Activated T-cell treated with anti-CD3 and anti-CD28 coated beads for 24 hours (primary cell): ENCODE measurements at regions not wholly inside any gene's neighbourhood (a gene's known extent, or its start where the extent isn't known, plus 50 kb on each side); places are given as distances from the start of the nearest gene placed in this dataset.

Experiments used
- DNase-seq: peaks from one replicate; pipeline ENCODE4 v3.0.0-alpha.2; 2020; ENCODE audit warnings: low read depth

GRCh38 chr18:39799006-39799405 is 2156.0 kb upstream of the PIK3C3 start:
- DNase-seq: no peak

- DNase-seq: no peak
Observed at GRCh38 chr18:39796393-39796792, 2158.6 kb upstream of the PIK3C3 start.

GRCh38 chr18:39795350-39795749 is 2159.7 kb upstream of the PIK3C3 start:
- DNase-seq: no peak

GRCh38 chr18:39793609-39794008 is 2161.4 kb upstream of the PIK3C3 start:
- no peak for DNase-seq

- DNase-seq: no peak
Observed at GRCh38 chr18:39788383-39788782, 2166.7 kb upstream of the PIK3C3 start.

GRCh38 chr18:39786477-39786876 is 2168.6 kb upstream of the PIK3C3 start:
- no peak for DNase-seq

GRCh38 chr18:39784541-39784940 is 2170.5 kb upstream of the PIK3C3 start:
- no peak for DNase-seq

GRCh38 chr18:39781565-39781964 is 2173.5 kb upstream of the PIK3C3 start:
- DNase-seq: no peak

GRCh38 chr18:39780774-39781173 is 2174.3 kb upstream of the PIK3C3 start:
- no peak for DNase-seq

GRCh38 chr18:39779926-39780325 is 2175.1 kb upstream of the PIK3C3 start:
- no peak for DNase-seq

GRCh38 chr18:39776766-39777165 is 2178.3 kb upstream of the PIK3C3 start:
- DNase-seq: no peak

- no peak for DNase-seq
Observed at GRCh38 chr18:39774957-39775598, 2180.0 kb upstream of the PIK3C3 start.

GRCh38 chr18:39773646-39774045 is 2181.4 kb upstream of the PIK3C3 start:
- DNase-seq: no peak

- no peak for DNase-seq
Observed at GRCh38 chr18:39772155-39772919, 2182.7 kb upstream of the PIK3C3 start.

- no peak for DNase-seq
Observed at GRCh38 chr18:39770399-39770798, 2184.6 kb upstream of the PIK3C3 start.

- DNase-seq: no peak
Observed at GRCh38 chr18:39764873-39765272, 2190.2 kb upstream of the PIK3C3 start.

- no peak for DNase-seq
Observed at GRCh38 chr18:39761273-39761672, 2193.8 kb upstream of the PIK3C3 start.

GRCh38 chr18:39759926-39760325 is 2194.3 kb upstream of the CELF4 start:
- no peak for DNase-seq

GRCh38 chr18:39753178-39753577 is 2187.6 kb upstream of the CELF4 start:
- no peak for DNase-seq

GRCh38 chr18:39752351-39752750 is 2186.8 kb upstream of the CELF4 start:
- no peak for DNase-seq

- DNase-seq: no peak
Observed at GRCh38 chr18:39751921-39752320, 2186.3 kb upstream of the CELF4 start.

GRCh38 chr18:39751161-39751560 is 2185.6 kb upstream of the CELF4 start:
- no peak for DNase-seq

- no peak for DNase-seq
Observed at GRCh38 chr18:39749154-39749553, 2183.6 kb upstream of the CELF4 start.

- no peak for DNase-seq
Observed at GRCh38 chr18:39748727-39749126, 2183.1 kb upstream of the CELF4 start.
